Ecto neural progenitor cell (in vitro differentiated cells): ENCODE measurements at regions not wholly inside any gene's neighbourhood (a gene's known extent, or its start where the extent isn't known, plus 50 kb on each side); places are given as distances from the start of the nearest gene placed in this dataset.
"Not testable (repeated sequence)": the region's sequence is repeated elsewhere in the genome, so short reads cannot be mapped to it uniquely, and the experiment has no call there.

Experiments used
- DNase-seq: peaks from one replicate; pipeline ENCODE4 v3.0.0-alpha.2; 2018; ENCODE audit warnings: low spot score

DNA sequence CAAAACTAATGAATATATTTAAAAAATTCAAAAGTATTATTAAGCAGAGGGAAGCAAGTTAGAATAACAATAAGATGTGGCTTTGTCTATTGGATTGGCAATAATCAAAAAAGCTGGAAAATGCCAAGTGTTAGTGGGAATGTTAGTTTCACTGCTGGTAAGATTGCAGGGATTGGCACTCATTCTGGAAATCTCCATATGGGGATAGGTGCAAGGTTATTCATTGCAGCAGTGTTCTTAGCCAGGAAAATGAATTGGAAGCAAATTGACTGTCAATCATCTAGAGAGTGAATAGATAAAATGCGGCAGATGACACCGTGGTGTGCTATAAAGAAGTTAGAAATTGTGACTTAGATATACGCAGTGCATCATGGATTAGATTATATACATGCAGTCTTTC, 1615.5 kb upstream of the PCDH7 start:
- no peak for DNase-seq

DNA sequence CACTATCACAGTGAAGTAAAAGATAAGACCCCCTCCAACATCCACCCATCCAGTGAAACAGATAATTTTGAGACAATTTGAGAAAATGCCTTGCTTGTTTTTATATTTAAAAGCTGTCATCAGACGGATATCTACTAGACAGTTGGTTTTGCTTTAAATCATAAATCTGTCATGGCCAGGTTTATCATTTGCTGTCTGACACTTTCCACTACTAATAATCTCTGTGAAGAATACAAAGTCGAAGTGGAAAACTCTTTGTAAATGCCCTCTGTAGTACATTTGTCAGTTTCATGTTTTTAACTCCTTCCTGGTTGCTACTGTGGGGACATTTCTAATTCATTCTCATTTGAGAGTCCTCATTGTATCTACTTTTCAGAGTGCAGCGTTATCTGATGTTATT, 1606.2 kb upstream of the PCDH7 start:
- no peak for DNase-seq

DNA sequence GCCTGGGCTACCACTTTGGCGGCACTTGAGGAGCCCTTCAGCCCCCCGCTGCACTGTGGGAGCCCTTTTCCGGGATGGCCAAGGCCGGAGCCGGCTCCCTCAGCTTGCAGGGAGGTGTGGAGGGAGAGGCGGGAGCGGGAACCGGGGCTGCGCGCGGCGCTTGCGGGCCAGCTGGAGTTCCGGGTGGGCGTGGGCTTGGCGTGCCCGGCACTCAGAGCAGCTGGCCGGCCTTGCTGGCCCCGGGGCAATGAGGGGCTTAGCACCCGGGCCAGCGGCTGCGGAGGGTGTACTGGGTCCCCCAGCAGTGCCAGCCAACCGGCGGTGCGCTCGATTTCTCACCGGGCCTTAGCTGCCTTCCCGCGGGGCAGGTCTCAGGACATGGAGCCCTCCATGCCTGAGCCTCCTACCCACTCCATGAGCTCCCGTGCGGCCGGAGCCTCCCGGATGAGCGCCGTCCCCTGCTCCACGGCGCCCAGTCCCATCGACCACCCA, 1602.9 kb upstream of the PCDH7 start:
- DNase-seq = not testable (repeated sequence)

DNA sequence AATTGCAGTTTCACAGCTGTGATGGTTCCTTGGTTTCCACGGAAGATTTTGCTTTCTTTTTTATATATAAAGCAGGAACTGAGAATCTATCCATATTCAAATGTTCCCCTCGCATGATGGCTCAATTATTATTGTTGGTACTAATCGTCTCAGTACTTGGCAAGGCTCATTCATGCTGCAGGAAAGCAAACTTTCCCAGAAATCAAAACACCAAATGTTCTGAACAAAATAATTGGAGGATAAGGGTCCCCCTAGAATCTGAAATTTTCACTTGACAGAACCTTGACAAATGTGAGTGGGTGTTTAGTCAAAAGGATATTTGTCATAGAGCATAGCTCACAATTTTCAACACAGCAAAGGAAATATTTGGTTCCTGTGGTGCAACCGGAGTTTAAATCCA, 1598.6 kb upstream of the PCDH7 start:
- DNase-seq = no peak

DNA sequence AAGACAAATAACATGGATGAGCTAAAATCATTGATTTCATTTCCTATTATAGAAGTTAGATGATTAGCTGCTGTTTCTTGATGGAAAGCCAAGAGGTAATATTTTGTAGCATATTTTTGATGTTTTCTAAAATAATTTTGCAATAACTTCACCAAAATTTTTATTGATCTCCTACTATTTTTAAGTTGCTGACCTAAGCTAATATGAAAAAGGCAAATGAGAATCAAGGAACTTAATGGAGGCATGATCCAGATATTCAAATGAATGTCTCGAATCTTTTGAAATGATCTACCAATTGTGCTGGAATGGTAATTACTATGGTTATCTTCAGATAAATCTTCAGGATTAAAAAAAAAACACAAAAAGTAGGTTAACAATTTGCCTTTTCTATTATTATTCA, 1591.4 kb upstream of the PCDH7 start:
- no peak for DNase-seq

DNA sequence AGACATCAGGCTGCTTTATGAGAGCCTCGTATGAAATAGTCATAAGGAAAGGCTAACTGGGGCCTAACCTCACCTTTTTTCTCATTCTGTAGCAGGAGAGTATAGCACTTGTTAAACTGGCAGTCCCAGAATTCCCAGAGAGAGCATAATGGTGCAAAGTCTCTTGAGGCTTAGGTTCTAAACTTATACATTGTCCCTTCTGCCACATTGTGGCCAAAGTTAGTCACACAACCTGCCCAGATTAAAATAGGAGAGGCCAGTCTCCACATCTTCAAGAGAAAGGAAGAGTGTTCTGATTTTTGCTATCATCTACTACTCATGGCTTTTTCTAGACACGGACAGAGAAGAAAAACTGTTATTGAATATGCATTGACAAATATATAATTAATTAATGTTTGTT, 1588.9 kb upstream of the PCDH7 start:
- no peak for DNase-seq

DNA sequence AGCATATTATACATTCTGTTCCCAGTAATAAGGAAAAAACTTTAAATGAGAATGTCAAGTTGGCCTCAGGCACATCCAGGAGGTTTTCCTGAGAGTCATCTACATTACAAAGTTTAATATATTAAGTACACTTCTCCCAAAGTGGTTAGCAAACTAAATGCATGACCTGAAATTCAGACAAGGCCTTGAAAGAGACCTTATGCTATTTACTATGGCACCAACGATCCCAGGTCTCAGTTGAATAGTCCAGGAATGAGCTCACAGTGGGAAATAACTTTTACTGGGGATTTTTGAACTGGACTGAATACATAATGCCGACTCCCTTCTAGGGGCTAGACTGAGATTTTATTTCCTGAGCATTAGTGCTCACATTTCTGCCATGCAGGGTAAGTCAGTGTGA, 1577.5 kb upstream of the PCDH7 start:
- DNase-seq = no peak

DNA sequence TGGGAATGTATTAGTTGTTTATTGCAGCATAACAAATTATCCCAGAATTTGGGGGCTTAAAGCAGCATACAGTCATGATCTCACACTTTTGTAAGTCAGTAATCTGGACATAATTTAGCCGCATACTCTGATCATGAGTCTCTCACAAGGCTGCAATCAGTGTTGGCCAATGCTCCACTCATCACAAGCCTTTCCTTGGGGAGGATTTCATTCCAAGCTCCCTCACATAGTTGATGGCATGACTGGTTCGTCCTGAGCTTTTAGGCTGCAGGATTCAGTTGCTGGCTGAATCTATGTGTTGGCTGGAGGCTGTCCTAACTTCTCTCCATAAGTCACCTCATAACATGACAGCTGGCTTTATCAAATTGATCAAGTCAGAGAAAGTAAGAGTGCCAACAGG, 1568.6 kb upstream of the PCDH7 start:
- no peak for DNase-seq

DNA sequence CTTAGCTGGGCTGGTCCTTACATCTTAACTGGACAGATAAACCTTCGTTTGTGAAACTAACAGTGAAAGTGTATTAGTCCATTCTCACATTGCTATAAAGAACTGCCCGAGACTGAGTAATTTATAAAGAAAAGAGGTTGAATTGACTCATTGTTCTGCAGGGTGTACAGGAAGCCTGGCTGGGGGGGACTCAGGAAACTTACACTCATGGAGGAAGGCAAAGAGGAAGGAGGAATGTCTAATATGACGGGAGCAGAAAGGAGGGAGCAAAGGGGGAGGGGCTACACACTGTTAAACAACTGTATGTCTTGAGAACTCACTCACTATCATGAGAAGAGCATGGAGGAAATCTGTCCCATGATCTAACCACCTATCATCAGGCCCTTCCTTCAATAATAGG, 1566.5 kb upstream of the PCDH7 start:
- no peak for DNase-seq

DNA sequence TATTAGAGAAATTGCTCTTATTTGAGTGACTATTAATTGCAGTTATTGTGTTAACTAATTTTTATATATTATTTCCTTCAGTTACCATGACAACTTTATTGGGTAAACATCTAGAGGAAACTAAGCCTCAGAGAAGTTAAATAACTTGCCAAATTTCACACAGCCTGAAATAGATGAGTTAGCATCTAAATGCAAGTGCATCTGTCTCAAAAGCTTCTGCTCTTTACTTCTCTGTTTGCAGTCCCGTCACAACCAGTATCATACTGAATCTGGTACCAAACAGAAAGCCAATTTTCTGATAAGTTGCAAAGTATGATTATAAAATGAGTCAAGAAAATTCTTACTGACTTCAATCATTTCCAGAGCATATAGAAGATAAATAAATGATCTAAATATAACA, 1544.9 kb upstream of the PCDH7 start:
- DNase-seq = no peak

DNA sequence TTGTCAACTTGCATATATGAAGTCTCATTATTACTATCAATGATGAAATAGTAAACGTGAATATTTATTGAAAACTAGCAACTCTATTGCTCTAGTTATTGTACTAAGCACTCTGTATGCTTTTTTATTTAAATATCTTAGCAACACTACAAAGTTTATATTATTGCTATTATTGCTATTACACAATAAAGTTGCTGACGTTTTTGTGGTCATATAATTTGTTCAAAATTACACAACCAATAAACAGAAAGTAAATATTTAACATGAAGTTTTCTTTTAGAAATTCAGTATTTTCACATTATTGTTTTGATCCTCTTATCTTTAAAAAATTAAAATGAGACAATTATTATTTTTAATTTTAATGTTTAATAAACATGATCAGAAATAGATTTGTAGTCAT, 1521.1 kb upstream of the PCDH7 start:
- DNase-seq = no peak

DNA sequence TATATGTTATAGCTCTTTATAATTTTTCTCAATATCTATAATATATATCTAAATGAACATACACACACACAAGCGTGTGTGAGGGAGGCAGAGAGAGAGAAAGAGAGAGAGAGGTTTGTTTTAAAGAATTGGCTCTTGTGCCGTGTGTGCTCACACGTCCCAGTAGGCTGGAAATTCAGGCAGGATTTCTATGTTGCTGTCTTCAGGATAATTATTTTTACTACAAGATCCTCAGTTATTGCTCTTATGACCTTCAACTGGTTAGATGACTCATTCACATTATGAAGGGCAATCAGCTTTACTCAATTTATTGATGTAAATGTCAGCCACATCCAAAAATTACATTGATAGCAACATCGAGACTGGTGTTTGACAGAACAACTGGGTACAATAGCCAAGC, 1520.7 kb upstream of the PCDH7 start:
- no peak for DNase-seq

DNA sequence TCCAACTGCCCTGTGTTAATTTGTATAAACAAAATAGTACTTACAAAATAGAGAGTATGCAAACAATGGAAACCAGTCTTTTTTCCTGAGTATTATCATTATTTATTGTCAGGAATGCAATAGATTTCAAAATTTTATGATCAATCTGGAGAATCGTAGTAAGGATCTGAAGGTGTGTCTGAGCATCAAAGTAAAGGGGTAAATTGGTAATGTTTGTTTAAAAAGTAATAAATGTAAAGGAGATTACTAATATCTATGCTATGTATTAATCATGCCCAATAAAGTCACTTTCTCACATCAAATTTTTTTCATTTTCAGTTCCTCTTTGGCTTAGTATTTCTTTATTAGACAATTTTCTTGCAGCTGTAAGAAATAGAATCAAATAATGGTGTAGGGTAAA, 1507.1 kb upstream of the PCDH7 start:
- no peak for DNase-seq

DNA sequence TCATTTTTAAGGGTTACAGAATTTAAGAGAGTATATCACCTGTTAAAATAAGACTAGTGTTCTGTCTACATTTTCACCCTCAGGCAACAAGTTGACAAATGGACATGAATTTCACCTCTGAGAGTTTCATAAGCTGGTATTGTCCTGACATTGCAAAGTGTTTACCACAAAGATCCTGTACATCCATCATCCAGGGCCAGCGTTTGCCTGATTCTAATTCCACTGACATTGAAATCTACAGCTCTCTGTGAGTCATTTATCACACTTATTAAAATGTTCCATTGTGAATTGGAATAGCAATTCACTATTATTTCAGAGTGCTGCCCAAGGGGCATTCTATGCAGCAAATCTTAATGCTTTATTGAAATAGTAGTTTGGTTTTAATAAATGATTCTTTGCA, 1499.4 kb upstream of the PCDH7 start:
- no peak for DNase-seq

DNA sequence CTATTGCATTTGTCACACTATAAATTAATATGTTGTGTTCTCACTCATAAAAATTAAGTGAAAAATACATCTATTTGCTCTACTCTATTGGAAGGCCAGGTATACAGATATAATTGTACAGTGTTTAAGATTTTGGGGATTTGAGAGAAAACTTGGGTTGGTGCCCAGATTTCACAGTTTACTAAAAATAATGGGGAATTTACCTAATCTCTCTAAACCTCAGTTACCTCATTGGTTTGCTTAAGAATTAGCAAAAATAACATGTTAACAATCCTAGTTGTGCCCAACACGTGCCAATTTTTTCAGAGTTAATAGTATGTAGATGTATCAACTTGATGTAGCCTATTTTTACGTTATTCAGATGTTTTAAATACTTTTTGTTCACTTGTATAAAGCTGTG, 1495.3 kb upstream of the PCDH7 start:
- no peak for DNase-seq

DNA sequence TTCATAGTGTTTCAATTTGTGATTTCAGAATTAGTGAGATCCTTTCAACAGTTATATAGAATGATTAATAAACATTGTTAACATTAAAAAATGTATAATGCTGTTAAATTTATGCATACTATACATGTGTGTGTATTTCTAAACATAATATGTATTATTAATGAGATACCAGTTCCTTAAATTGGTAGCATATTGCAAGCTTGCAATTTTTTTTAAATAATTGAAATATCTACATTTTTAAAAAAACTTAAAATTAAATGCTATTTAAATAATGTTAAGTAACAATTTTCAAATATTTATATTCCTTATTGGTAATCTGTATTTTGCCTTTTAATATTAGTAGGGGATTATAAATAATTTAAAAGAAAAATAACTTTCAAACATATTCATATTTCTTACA, 1479.5 kb upstream of the PCDH7 start:
- no peak for DNase-seq

DNA sequence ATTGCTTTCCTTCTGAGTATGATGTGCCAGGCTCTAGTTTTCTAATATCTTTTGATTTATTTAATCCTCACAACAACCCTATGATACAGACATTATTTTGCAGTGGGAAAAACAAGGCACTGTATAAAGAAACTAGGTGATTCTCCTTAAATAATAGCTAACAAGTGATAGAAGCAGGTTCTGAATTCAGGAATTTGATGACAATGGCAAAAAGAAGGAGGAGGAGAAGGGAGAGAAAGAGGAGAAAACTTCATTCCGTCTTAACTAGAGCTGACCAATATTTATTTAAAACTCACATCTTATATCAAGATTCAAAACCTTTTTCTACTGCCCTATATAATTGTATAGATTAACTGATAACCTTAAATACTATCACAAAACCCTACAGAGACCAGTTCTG, 1477.1 kb upstream of the PCDH7 start:
- DNase-seq = no peak

DNA sequence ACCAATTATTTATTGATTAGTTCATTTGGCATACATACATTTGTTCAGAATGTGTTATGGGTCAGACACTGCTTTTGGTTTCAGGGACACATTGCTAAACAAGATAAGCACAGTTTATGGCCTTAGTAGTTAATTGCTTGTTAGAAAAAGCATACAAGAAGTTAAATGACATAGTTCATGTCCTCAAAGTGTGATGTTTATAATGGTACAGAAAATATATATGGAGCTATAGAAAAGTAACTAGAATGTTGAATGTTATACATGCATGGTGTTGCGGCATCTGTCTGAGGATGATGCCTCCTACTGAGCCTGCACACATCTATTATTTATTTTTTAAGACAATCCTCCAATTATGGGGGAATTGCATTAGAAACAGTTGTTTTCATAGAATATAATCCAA, 1476.3 kb upstream of the PCDH7 start:
- DNase-seq = no peak

DNA sequence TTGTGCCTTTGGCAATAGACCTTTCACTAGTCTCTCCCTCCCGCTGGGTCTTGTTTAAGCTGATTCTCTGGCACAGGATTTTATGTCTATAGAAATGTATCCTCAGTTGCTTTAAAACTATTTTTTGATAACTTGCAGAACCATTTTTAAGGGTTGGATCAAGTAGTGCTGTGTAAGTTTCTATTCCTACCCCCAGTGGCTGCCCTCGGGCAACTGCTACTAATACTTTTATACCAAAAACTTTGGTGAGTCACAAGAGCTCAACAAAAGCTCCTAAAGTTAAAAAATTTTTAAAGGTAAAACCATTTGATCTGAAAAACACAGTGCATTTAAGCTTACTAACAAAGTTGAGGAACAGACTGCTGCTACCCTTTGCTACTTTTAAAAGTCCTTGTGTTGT, 1460.6 kb upstream of the PCDH7 start:
- no peak for DNase-seq

DNA sequence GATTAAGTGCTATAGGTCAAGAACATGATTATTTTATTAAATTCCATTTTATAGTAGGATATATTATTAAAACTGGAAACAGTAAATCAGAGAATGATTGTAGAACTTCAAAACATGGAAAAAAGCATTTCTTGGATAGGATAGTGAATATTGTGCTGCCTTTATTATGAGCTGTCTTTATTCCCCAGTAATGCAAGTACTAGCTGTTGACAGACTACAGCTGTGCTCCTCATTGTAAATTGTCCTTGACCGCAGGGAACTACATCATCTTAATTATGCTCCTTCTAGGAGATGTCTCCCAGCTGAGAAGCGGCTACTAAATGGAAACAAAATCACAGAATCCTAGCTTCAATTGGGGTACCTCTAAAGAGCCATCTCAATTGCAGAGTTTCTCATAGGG, 1457.2 kb upstream of the PCDH7 start:
- DNase-seq = no peak

DNA sequence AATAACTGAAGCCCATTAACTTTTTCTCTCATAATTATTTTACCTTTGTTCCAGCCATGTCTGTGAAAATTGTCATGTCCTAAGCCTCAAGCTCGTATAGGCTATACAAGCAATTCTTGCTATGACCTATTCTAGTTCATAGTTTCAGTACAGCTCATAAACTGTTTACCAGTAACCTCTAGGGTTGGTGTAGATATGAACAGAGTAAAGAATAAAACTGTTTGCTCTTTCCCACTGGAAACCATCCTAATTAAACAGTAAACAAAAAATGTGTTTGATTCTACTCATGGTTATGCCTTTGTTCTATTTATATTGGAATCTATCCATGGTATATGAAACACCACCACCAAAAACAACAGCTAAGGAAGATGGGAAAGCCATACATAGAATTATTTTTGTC, 1444.0 kb upstream of the PCDH7 start:
- DNase-seq = no peak

DNA sequence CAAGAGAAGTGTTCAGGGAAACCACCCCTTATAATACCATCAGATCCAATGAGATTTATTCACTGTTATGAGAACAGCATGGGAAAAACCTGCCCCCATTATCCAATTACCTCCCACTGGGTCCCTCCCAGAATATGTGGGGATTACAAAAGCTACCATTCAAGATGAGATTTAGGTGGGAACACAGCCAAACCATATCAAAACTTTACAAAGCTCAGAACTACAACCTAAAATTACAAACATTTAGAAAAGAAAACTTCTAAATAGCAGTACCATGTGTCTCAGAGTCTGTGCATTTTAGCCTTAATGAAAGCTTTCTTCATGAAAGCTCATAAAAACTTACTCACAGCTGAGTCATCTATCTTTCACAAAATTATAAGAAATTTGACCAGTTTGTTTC, 1442.8 kb upstream of the PCDH7 start:
- no peak for DNase-seq

DNA sequence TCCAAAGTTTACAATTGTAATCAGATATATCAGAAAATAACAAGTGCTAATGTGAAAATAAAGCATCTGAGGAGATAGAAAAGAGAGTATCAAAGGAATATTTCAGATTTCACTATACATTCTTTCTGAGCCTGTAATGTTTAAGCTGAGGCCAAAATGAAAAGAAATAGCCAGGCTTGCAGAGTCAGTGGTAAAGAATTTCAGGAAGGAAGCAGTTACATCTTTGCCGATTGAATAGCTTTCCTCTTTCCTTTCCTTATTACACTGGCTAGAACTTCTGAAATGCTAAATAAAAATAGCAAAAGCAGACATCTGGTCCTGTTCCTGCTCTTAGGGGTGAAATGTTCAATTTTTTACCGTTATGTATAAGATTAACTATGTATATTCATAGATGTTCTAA, 1441.6 kb upstream of the PCDH7 start:
- DNase-seq = no peak

DNA sequence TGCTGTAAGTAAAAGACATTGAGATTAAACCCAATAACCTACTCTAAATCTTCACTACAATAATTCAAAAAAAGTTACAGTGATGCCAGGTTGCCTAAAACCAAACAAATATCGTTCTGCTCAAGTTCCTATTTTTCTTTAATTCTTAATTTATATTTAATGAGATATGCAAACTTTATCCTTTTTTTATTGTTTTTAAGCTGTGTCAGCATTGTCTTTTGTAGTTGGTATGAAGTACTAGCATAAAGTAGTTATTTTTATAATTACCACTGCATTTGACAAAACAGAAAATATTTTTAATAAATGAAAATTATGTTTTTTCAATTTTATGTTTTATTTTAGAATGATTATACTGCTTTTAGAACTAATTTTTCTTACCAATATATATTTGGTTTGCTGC, 1431.1 kb upstream of the PCDH7 start:
- DNase-seq = no peak

DNA sequence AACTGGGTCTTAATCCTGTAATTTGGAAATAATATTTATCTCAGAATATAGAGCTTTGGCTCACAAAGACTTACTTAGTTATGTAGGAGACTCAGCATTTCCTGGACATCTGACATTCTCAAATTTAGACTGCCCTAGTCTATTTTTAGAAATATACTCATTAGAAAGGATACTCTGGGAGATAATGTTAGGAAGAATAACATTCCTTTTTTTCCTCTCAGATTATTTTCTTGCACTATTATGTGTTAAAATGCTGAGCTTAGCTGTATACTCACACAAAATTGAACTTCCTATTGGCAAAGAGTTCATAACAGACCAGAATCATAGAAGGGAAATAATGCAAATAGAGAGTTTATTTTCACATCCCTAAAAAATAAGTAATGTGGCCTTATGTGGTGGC, 1424.9 kb upstream of the PCDH7 start:
- DNase-seq = no peak
